SJCRH30 (cell line): ENCODE measurements at regions not wholly inside any gene's neighbourhood (a gene's known extent, or its start where the extent isn't known, plus 50 kb on each side); places are given as distances from the start of the nearest gene placed in this dataset.
"Not testable (repeated sequence)": the region's sequence is repeated elsewhere in the genome, so short reads cannot be mapped to it uniquely, and the experiment has no call there.

Experiments used
- DNase-seq, 2 experiments: peaks; one replicate each; pipeline ENCODE4 v3.0.0-alpha.2; 2015 to 2020
- H3K27ac ChIP-seq: fragments of 250-450 bp; sonication (Bioruptor Pico); 2 replicates; pipeline ENCODE4 v1.5.1; 2020; ENCODE audit warnings: mild to moderate bottlenecking, moderate library complexity
- H3K27me3 ChIP-seq: fragments of 250-450 bp; sonication (Bioruptor Pico); 2 replicates; pipeline ENCODE4 v1.5.1; 2020; ENCODE audit warnings: mild to moderate bottlenecking, moderate library complexity
- H3K36me3 ChIP-seq: fragments of 250-450 bp; sonication (Bioruptor Pico); 2 replicates; pipeline ENCODE4 v1.5.1; 2020; ENCODE audit warnings: mild to moderate bottlenecking, moderate library complexity
- H3K4me1 ChIP-seq: fragments of 250-450 bp; sonication (Bioruptor Pico); 2 replicates; pipeline ENCODE4 v1.5.1; 2020; ENCODE audit warnings: mild to moderate bottlenecking, moderate library complexity
- H3K4me3 ChIP-seq: fragments of 250-450 bp; sonication (Bioruptor Pico); 2 replicates; pipeline ENCODE4 v1.5.1; 2020; ENCODE audit warnings: mild to moderate bottlenecking, moderate library complexity
- H3K9me3 ChIP-seq: fragments of 250-450 bp; sonication (Bioruptor Pico); replicated peaks from 2 replicates; pipeline ENCODE4 v1.5.1; 2020; ENCODE audit warnings: mild to moderate bottlenecking, moderate library complexity

DNA sequence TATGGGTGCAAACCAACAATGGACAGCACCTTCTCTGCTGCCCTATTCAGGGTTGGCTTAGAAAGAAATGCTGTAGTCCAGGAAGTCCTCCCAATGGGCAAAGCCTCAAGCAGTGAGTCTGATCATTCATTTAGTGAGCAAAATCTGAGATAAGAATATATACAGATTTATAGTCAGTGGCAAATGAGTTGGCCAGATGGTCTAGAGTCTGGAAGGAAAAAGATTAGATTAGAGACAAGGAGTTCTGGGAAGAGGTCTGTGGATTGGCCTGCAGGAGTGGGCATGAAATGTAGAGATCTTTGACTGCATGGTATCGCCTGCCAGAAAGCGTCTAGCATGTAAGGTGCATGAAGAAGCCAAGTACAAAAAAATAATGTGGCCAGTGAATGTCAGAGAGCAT lies 201.9 kb upstream of the PTER start:
- Histone ChIP-seq H3K27ac (no peak overlapping the region), H3K4me3 (no peak overlapping the region), H3K36me3 (no peaks in the 10 kb centered on the region), H3K27me3 (no peaks in the 10 kb centered on the region), H3K4me1 (no peaks in the 10 kb centered on the region), H3K9me3 (no peaks in the 10 kb centered on the region)
- no peak for DNase-seq

- no peaks in the 10 kb centered on the region for H3K36me3 ChIP-seq
- H3K9me3 ChIP-seq = no peaks in the 10 kb centered on the region
- no peak overlapping the region for H3K27ac ChIP-seq
- no peak overlapping the region for H3K4me3 ChIP-seq
- 0 out of 2 replicates have a peak, but pooled peaks cover 3% of the 10 kb centered on the region for H3K27me3 ChIP-seq
- no peaks in the 10 kb centered on the region for H3K4me1 ChIP-seq
- no peak for DNase-seq
Measured at GRCh38 chr10:16242446-16242845, 194.4 kb upstream of the PTER start.

DNA sequence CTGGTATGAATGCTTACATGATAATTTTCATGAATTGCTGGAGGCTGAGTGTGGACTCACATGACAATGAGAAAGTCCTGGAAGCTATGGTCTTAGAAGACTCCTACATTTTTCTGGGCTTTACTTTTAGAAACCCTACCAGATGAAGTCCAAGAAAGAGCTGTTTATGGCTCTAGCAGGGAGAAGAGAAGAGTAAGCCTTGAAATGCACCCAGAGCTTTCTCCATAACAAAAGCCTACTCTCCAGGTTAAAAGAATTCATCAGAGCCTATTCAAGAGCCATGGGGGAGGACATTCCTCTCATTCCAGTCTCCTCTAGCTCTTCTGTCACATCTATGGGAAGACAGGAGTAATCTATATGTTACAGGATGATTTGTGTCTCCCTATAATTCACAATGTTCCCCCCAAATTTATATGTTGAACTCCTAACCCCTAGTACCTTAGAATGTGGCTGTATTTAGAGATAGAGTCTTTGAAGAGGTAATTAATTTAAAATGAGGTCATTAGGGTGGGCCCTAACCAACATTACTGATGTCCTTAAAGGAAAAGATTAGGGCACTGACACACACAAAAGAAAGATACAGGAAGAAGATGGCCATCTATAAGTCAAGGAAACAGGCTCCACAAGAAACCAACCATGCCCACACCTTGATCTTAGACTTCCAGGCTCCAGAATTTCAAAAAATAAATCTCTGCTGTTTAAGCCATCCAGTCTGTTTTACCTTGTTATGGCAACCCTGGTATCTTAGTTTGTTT lies 193.8 kb upstream of the PTER start:
- no peaks in the 10 kb centered on the region for H3K36me3 ChIP-seq
- 0 out of 2 replicates have a peak, but pooled peaks cover 3% of the 10 kb centered on the region for H3K27me3 ChIP-seq
- no peak overlapping the region for H3K27ac ChIP-seq
- DNase-seq = no peak
- H3K4me1 ChIP-seq = no peaks in the 10 kb centered on the region
- H3K9me3 ChIP-seq = no peaks in the 10 kb centered on the region
- H3K4me3 ChIP-seq = no peak overlapping the region

DNA sequence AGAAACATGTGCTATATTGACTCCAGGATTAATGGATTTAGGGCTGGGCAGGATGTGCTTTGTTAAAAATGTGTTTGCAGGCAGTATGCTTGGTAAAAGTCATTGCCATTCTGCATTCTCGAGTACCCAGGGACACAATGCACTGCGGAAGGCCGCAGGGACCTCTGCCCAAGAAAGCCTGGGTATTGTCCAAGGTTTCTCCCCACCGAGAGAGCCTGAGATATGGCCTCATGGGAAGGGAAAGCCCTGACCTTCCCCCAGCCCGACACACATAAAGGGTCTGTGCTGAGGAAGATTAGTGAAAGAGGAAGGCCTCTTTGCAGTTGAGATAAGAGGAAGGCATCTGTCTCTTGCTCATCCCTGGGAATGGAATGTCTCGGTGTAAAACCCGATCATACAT lies 186.7 kb upstream of the PTER start:
- H3K9me3 ChIP-seq, H3K27me3 ChIP-seq, H3K27ac ChIP-seq: not testable (repeated sequence)

DNA sequence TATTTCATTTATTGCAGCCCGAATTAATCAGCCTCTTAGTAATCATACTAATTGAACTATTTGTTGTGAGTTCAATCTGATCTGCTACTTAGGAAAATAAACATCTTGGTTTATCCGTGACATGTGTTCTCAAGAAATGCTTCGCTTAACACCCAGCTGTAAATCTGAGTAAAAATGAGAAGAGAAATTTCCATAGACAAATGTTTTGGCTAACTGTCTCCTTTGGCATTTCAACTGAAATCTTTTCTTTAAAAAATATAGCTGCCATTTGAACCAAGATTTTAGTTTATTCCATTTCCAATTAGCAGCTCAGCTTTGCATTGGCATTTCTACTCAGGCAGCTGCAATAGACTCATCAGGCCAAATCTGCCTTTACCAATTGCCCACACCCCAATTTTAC lies 180.5 kb upstream of the PTER start:
- no peak for DNase-seq
- Histone ChIP-seq H3K27me3 (no peaks in the 10 kb centered on the region), H3K4me1 (no peaks in the 10 kb centered on the region), H3K36me3 (no peaks in the 10 kb centered on the region), H3K9me3 (no peaks in the 10 kb centered on the region), H3K4me3 (no peak overlapping the region), H3K27ac (no peak overlapping the region)

More for the DNA sequence above, 186.7 kb upstream of the PTER start:
- H3K4me3 ChIP-seq, H3K4me1 ChIP-seq, DNase-seq, H3K36me3 ChIP-seq: not testable (repeated sequence)

- no peaks in the 10 kb centered on the region for H3K27me3 ChIP-seq
- H3K36me3 ChIP-seq = no peaks in the 10 kb centered on the region
- H3K9me3 ChIP-seq = no peaks in the 10 kb centered on the region
- no peak overlapping the region for H3K4me3 ChIP-seq
- H3K4me1 ChIP-seq = no peaks in the 10 kb centered on the region
- no peak overlapping the region for H3K27ac ChIP-seq
- no peak for DNase-seq
Measured at GRCh38 chr10:16258291-16259040, 178.3 kb upstream of the PTER start.

GRCh38 chr10:16259726-16260125 lies 177.1 kb upstream of the PTER start:
- DNase-seq = peak in 1 of 2 experiments; percentile 1
- no peaks in the 10 kb centered on the region for H3K4me1 ChIP-seq
- H3K9me3 ChIP-seq = no peaks in the 10 kb centered on the region
- no peak overlapping the region for H3K4me3 ChIP-seq
- H3K27ac ChIP-seq = no peak overlapping the region
- H3K27me3 ChIP-seq = no peaks in the 10 kb centered on the region
- no peaks in the 10 kb centered on the region for H3K36me3 ChIP-seq

DNA sequence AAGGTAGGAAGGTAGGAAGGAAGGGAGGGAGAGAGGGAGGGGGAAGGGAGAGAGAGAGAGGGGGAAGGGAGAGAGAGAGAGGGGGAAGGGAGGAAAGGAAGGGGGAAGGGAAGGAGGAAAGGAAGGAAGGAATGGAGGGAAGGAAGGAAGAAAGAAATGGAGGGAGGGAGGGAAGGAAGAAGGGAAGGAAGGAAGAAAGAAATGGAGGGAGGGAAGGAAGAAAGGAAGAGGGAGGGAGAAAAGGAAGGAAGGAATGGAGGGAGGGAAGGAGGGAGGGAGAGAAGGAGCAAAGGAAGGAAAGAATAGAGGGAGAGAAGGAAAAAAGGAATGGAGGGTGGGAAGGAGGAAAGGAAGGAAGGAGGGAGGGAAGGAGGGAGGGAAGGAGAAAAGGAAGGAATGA lies 176.4 kb upstream of the PTER start:
- Histone ChIP-seq H3K4me3 (no peak overlapping the region), H3K36me3 (no peaks in the 10 kb centered on the region), H3K27ac (no peak overlapping the region), H3K9me3 (no peaks in the 10 kb centered on the region), H3K27me3 (no peaks in the 10 kb centered on the region), H3K4me1 (no peaks in the 10 kb centered on the region)
- DNase-seq = no peak

DNA sequence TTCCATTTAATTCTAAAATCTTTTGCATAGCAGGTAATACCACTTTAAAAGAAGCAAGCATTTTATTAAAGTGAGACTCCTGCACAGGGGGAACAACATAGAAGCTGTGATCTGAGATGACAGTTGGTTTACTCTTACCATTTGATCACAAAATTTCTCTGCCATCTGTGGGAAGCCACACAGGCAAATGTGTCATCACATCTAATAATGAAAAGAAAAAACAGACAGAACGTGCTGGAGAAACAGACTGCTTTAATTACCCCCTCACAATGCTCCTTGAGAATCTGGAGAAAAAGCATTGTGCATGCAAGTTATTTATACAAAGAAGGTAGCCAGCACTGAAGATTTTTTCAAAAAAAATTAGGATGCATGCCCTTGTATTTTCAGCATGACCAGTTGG lies 165.2 kb upstream of the PTER start:
- H3K27ac ChIP-seq = no peak overlapping the region
- H3K9me3 ChIP-seq = no peaks in the 10 kb centered on the region
- no peak overlapping the region for H3K4me3 ChIP-seq
- DNase-seq = no peak
- no peaks in the 10 kb centered on the region for H3K27me3 ChIP-seq
- no peaks in the 10 kb centered on the region for H3K4me1 ChIP-seq
- H3K36me3 ChIP-seq = no peaks in the 10 kb centered on the region

- no peak for DNase-seq
- Histone ChIP-seq H3K4me3 (no peak overlapping the region), H3K9me3 (no peaks in the 10 kb centered on the region), H3K27me3 (no peaks in the 10 kb centered on the region), H3K27ac (no peak overlapping the region), H3K36me3 (no peaks in the 10 kb centered on the region), H3K4me1 (no peaks in the 10 kb centered on the region)
Measured at GRCh38 chr10:16274911-16275310, 161.9 kb upstream of the PTER start.

GRCh38 chr10:16280595-16280994 lies 156.2 kb upstream of the PTER start:
- H3K27ac ChIP-seq = no peak overlapping the region
- no peaks in the 10 kb centered on the region for H3K27me3 ChIP-seq
- no peak overlapping the region for H3K4me3 ChIP-seq
- H3K36me3 ChIP-seq = no peaks in the 10 kb centered on the region
- no peaks in the 10 kb centered on the region for H3K9me3 ChIP-seq
- DNase-seq = no peak
- H3K4me1 ChIP-seq = no peaks in the 10 kb centered on the region

GRCh38 chr10:16292366-16292765 lies 144.4 kb upstream of the PTER start:
- Histone ChIP-seq H3K4me3 (no peak overlapping the region), H3K4me1 (no peaks in the 10 kb centered on the region), H3K27ac (no peak overlapping the region), H3K36me3 (no peaks in the 10 kb centered on the region), H3K27me3 (no peaks in the 10 kb centered on the region), H3K9me3 (no peaks in the 10 kb centered on the region)
- DNase-seq = no peak

DNA sequence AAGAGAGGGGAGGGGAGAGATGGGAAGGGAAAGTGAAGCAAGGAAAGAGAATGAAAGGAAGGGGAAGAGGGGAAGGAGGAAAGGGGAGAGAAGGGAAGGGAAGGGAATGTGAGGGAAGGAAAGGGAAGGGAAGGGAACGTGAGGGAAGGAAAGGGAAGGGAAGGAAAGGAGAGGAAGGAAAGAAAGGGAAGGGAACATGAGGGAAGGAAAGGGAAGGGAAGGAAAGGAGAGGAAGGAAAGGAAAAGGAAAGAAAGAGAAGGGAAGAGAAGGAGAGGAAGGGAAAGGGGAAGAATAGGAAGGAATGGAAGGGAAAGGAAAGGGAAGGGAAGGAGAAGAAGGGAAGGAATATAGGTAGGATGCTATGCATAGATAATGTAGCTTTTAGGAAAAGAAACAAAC lies 139.7 kb upstream of the PTER start:
- H3K36me3 ChIP-seq = no peaks in the 10 kb centered on the region
- H3K4me1 ChIP-seq = no peaks in the 10 kb centered on the region
- no peak for DNase-seq
- no peak overlapping the region for H3K27ac ChIP-seq
- H3K4me3 ChIP-seq = no peak overlapping the region
- H3K27me3 ChIP-seq = no peaks in the 10 kb centered on the region
- no peaks in the 10 kb centered on the region for H3K9me3 ChIP-seq

DNA sequence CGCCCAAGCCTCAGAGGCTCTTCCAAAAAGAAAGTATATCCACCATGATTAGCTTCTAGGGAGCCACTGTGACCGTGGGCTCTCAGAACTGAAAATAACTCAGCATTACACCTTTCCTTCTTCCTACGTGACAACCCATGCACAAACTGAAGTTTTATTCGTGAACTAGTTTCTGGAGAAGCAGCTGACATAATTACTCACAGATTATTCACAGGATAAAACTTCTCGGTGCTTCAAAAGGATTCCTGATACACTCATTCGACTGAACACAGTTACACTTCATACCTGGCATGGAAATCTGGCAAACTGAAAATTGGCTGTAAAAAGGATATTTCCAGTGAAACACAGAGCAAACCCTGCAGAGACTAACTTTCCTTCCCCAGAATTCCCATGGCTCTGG lies 139.2 kb upstream of the PTER start:
- Histone ChIP-seq H3K27ac (no peak overlapping the region), H3K4me3 (no peak overlapping the region), H3K4me1 (no peaks in the 10 kb centered on the region)

DNA sequence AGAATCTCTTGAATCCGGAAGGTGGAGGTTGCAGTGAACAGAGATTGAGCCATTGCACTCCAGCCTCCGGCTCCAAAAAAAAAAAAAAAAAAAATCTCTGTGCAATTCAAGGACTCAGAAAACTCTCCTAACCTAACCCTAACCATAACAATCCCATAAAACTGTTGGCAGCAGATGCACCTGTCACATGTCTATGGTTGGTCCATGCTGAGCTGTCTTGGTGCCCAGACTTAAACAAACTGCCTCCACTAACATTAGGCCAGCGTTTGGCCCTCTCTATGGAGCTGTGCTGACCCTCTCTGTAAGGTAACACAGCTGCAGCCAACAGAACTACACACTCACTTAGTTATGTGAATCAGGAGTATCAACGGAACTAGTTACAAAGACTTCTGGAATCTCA lies 132.5 kb upstream of the PTER start:
- Histone ChIP-seq H3K27ac (no peak overlapping the region), H3K27me3 (no peaks in the 10 kb centered on the region), H3K4me1 (no peaks in the 10 kb centered on the region), H3K4me3 (no peak overlapping the region), H3K36me3 (no peaks in the 10 kb centered on the region), H3K9me3 (no peaks in the 10 kb centered on the region)
- no peak for DNase-seq

More for the DNA sequence above, 139.2 kb upstream of the PTER start:
- H3K36me3 ChIP-seq = no peaks in the 10 kb centered on the region
- no peaks in the 10 kb centered on the region for H3K9me3 ChIP-seq
- no peak for DNase-seq
- no peaks in the 10 kb centered on the region for H3K27me3 ChIP-seq

DNA sequence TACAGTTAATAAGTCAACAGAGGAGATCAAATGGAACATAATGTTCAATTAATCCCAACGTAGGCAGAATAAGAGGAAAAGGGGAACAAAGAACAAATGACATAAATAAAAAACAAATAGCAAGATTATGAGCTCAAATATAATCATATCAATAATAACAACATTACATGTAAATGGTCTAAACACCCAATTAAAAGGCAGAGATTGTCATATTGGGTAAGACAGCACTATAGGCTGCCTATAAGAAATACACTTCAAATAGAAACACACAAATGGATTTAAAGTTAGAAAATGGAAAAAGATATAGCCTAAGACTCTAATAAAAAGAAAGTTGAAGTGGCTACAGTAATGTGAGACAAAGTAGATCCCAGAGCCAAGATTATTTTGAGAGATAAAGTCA lies 126.4 kb upstream of the PTER start:
- no peaks in the 10 kb centered on the region for H3K9me3 ChIP-seq
- H3K27me3 ChIP-seq = no peaks in the 10 kb centered on the region
- no peak overlapping the region for H3K27ac ChIP-seq
- no peak overlapping the region for H3K4me3 ChIP-seq
- no peak for DNase-seq
- H3K36me3 ChIP-seq = no peaks in the 10 kb centered on the region
- no peaks in the 10 kb centered on the region for H3K4me1 ChIP-seq
